ENCODE measurements at regions not wholly inside any gene's neighbourhood (a gene's known extent, or its start where the extent isn't known, plus 50 kb on each side); places are given as distances from the start of the nearest gene placed in this dataset.

GRCh38 chrX:120819126-120819525 lies 56.5 kb downstream of the CT47B1 start:
- no peak for DNase-seq (ENCODE audit: low read depth)

GRCh38 chrX:120813982-120814381 lies 61.7 kb downstream of the CT47B1 start:
- no peak for TF ChIP-seq CTCF (conservative IDR thresholded peaks at IDR 0.05; ENCODE audit: low read depth, low read length)
- H3K4me3 ChIP-seq (ENCODE audit: low read length): no peak overlapping the region
- DNase-seq (ENCODE audit: low read depth): no peak

More at GRCh38 chrX:120819126-120819525, 56.5 kb downstream of the CT47B1 start:
- H3K4me3 ChIP-seq (ENCODE audit: low read length): no peak overlapping the region
- TF ChIP-seq CTCF (conservative IDR thresholded peaks at IDR 0.05; ENCODE audit: low read depth, low read length): no peak

- no peak for DNase-seq (ENCODE audit: low read depth)
- no peak overlapping the region for H3K4me3 ChIP-seq (ENCODE audit: low read length)
- no peak for TF ChIP-seq CTCF (conservative IDR thresholded peaks at IDR 0.05; ENCODE audit: low read depth, low read length)
These were observed 74.2 kb downstream of the CT47B1 start for GRCh38 chrX:120801426-120801825.

GRCh38 chrX:120797188-120797851 lies 78.3 kb downstream of the CT47B1 start:
- H3K4me3 ChIP-seq (ENCODE audit: low read length): no peak overlapping the region
- no peak for TF ChIP-seq CTCF (conservative IDR thresholded peaks at IDR 0.05; ENCODE audit: low read depth, low read length)
- no peak for DNase-seq (ENCODE audit: low read depth)

GRCh38 chrX:120795301-120795700 lies 80.4 kb downstream of the CT47B1 start:
- DNase-seq (ENCODE audit: low read depth): no peak
- H3K4me3 ChIP-seq (ENCODE audit: low read length): no peak overlapping the region
- TF ChIP-seq CTCF (conservative IDR thresholded peaks at IDR 0.05; ENCODE audit: low read depth, low read length): no peak

GRCh38 chrX:120794525-120794975 lies 81.1 kb downstream of the CT47B1 start:
- H3K4me3 ChIP-seq (ENCODE audit: low read length): no peak overlapping the region
- no peak for DNase-seq (ENCODE audit: low read depth)
- TF ChIP-seq CTCF (conservative IDR thresholded peaks at IDR 0.05; ENCODE audit: low read depth, low read length): no peak

GRCh38 chrX:120793098-120793497 lies 82.6 kb downstream of the CT47B1 start:
- no peak for DNase-seq (ENCODE audit: low read depth)
- no peak overlapping the region for H3K4me3 ChIP-seq (ENCODE audit: low read length)
- no peak for TF ChIP-seq CTCF (conservative IDR thresholded peaks at IDR 0.05; ENCODE audit: low read depth, low read length)
